K562 (cell line): ENCODE measurements at regions not wholly inside any gene's neighbourhood (a gene's known extent, or its start where the extent isn't known, plus 50 kb on each side); places are given as distances from the start of the nearest gene placed in this dataset.

Experiments
- CBX8 ChIP-seq: fragments of 200-600 bp; sonication (generic); IDR thresholded peaks from 2 replicates; pipeline ENCODE4 v1.6.1; 2012; ENCODE audit warnings: borderline replicate concordance, mixed run types, low read depth, mild to moderate bottlenecking, moderate library complexity, mixed read lengths, low read length, control low read depth, inconsistent platforms; ENCODE audit not compliant: poor library complexity, severe bottlenecking; ENCODE audit errors: extremely low read depth
- CHD2 ChIP-seq: IDR thresholded peaks from 2 replicates; pipeline ENCODE4 v1.6.1; 2011; ENCODE audit warnings: low read depth, low read length
- EP300 ChIP-seq: IDR thresholded peaks from 2 replicates; pipeline ENCODE4 v1.6.1; 2012; ENCODE audit warnings: low read length, improper control_type of control experiment
- HDAC2 ChIP-seq: fragments of 450-650 bp; IDR thresholded peaks from 2 replicates; pipeline ENCODE4 v1.6.1; 2016; ENCODE audit warnings: mild to moderate bottlenecking
- IRF2 ChIP-seq: sonication (generic); formaldehyde crosslinking; IDR thresholded peaks from 2 replicates; pipeline ENCODE4 v1.8.1; 2022; ENCODE audit warnings: mild to moderate bottlenecking, missing genetic modification reagents
- KDM1A ChIP-seq, 2 experiments: fragments of 450-650 bp; IDR thresholded peaks; 2 replicates each; pipeline ENCODE4 v1.6.1; 2016; ENCODE audit warnings: mild to moderate bottlenecking in 2 of 2
- RBBP5 ChIP-seq: fragments of 200-600 bp; sonication (generic); IDR thresholded peaks from 2 replicates; pipeline ENCODE4 v1.6.1; 2012; ENCODE audit warnings: borderline replicate concordance, mild to moderate bottlenecking, low read length, control low read depth, inconsistent platforms; ENCODE audit not compliant: insufficient read depth, poor library complexity, severe bottlenecking
- RNF2 ChIP-seq: sonication (generic); IDR thresholded peaks from 2 replicates; pipeline ENCODE4 v1.6.1; 2016
- SMARCE1 ChIP-seq: fragments of 450-650 bp; IDR thresholded peaks from 2 replicates; pipeline ENCODE4 v1.7.1; 2016; ENCODE audit warnings: mild to moderate bottlenecking
- TARDBP ChIP-seq: fragments of 450-650 bp; IDR thresholded peaks from 2 replicates; pipeline ENCODE4 v1.6.1; 2016
- TF ChIP-seq, protein P1 (sequence below): IDR thresholded peaks from 2 replicates; pipeline ENCODE4 v1.6.1; 2011; ENCODE audit warnings: borderline replicate concordance, low read depth, mild to moderate bottlenecking, moderate library complexity, low read length; ENCODE audit not compliant: insufficient read depth, poor library complexity, severe bottlenecking
- TF ChIP-seq, protein P2 (sequence below), 3 experiments: IDR thresholded peaks in 2 of 3; conservative IDR thresholded peaks in 1 of 3; 2 replicates each; pipeline ENCODE4 v1.5.1; 2011 to 2012; ENCODE audit warnings: low read length in 3 of 3, mild to moderate bottlenecking in 3 of 3, control low read depth in 2 of 3, improper control_type of control experiment in 1 of 3, inconsistent platforms in 1 of 3, low read depth in 1 of 3, mixed read lengths in 1 of 3, moderate library complexity in 1 of 3; ENCODE audit not compliant: insufficient read depth in 2 of 3
- TF ChIP-seq, protein P3 (sequence below): fragments of 250-450 bp; sonication (Bioruptor Pico); IDR thresholded peaks from 2 replicates; pipeline ENCODE4 v1.9.0; 2021; ENCODE audit warnings: mild to moderate bottlenecking, inconsistent platforms

DNA sequence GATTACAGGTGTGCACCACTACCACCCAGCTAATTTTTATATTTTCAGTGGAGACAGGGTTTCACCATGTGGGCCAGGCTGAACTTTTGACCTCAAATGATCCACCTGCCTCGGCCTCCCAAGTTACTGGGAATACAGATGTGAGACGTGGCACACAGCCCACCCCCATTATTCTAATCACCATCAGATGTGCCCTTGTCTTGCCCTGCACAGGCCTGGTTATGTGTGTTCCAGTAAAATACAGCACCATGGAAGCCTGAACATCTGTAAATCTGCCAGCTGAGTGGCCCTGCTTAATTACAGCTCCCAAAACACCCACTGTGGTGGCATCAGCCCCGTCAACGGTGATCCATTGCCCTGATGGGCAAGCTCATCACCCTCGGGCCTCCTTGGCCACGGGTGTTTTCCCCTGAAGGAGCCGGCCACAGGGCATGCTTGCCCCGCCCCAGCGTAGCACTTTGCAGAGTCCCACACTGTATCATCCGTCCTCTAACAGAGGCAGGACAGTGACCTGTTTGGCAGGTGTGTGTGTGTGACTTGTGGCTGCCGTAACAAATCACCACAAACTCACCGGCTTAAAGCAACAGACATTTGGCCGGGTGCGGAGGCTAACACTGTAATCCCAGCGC is 74.5 kb downstream of the RBFOX3 start:
- TF ChIP-seq, protein P1, sequence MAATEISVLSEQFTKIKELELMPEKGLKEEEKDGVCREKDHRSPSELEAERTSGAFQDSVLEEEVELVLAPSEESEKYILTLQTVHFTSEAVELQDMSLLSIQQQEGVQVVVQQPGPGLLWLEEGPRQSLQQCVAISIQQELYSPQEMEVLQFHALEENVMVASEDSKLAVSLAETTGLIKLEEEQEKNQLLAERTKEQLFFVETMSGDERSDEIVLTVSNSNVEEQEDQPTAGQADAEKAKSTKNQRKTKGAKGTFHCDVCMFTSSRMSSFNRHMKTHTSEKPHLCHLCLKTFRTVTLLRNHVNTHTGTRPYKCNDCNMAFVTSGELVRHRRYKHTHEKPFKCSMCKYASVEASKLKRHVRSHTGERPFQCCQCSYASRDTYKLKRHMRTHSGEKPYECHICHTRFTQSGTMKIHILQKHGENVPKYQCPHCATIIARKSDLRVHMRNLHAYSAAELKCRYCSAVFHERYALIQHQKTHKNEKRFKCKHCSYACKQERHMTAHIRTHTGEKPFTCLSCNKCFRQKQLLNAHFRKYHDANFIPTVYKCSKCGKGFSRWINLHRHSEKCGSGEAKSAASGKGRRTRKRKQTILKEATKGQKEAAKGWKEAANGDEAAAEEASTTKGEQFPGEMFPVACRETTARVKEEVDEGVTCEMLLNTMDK, result no peak
- TF ChIP-seq HDAC2 (no peak), EP300 (no peak), CBX8 (no peak), IRF2 (CRISPR knock-in tag) (no peak), KDM1A (IDR thresholded peaks at IDR 0.05) (no peak), SMARCE1 (no peak), RNF2 (no peak), CHD2 (no peak), RBBP5 (no peak), TARDBP (no peak)
- TF ChIP-seq, protein P2, sequence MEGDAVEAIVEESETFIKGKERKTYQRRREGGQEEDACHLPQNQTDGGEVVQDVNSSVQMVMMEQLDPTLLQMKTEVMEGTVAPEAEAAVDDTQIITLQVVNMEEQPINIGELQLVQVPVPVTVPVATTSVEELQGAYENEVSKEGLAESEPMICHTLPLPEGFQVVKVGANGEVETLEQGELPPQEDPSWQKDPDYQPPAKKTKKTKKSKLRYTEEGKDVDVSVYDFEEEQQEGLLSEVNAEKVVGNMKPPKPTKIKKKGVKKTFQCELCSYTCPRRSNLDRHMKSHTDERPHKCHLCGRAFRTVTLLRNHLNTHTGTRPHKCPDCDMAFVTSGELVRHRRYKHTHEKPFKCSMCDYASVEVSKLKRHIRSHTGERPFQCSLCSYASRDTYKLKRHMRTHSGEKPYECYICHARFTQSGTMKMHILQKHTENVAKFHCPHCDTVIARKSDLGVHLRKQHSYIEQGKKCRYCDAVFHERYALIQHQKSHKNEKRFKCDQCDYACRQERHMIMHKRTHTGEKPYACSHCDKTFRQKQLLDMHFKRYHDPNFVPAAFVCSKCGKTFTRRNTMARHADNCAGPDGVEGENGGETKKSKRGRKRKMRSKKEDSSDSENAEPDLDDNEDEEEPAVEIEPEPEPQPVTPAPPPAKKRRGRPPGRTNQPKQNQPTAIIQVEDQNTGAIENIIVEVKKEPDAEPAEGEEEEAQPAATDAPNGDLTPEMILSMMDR (IDR thresholded peaks at IDR 0.05 in 2 of 3, conservative IDR thresholded peaks at IDR 0.05 in 1 of 3; ENCODE audit: insufficient read depth in 2 of 3, low read depth in 1 of 3, low read length in 3 of 3), result no peak
- TF ChIP-seq, protein P3, sequence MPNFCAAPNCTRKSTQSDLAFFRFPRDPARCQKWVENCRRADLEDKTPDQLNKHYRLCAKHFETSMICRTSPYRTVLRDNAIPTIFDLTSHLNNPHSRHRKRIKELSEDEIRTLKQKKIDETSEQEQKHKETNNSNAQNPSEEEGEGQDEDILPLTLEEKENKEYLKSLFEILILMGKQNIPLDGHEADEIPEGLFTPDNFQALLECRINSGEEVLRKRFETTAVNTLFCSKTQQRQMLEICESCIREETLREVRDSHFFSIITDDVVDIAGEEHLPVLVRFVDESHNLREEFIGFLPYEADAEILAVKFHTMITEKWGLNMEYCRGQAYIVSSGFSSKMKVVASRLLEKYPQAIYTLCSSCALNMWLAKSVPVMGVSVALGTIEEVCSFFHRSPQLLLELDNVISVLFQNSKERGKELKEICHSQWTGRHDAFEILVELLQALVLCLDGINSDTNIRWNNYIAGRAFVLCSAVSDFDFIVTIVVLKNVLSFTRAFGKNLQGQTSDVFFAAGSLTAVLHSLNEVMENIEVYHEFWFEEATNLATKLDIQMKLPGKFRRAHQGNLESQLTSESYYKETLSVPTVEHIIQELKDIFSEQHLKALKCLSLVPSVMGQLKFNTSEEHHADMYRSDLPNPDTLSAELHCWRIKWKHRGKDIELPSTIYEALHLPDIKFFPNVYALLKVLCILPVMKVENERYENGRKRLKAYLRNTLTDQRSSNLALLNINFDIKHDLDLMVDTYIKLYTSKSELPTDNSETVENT (CRISPR knock-in tag), result no peak
